Activated B cell treated with CpG ODN at 0.5 μM for 24 hours (primary cell): ENCODE measurements at regions not wholly inside any gene's neighbourhood (a gene's known extent, or its start where the extent isn't known, plus 50 kb on each side); places are given as distances from the start of the nearest gene placed in this dataset.

Experiments used
- ATAC-seq: fragments of 200-7000 bp; cut with Tn5 transposase; one replicate; pipeline ENCODE4 v1.10.0; 2021; ENCODE audit warnings: low read depth, mild to moderate bottlenecking, moderate library complexity
- CTCF ChIA-PET: fragments of 350-600 bp; sonication (Branson Sonifier 250); formaldehyde crosslinking; loops from one replicate; lab custom pipeline; 2021; ENCODE audit warnings: antibody characterized with exemption; lab: Charles Lee
- POLR2A ChIA-PET: fragments of 350-600 bp; sonication (Branson Sonifier 250); formaldehyde crosslinking; loops from one replicate; lab custom pipeline; 2021; ENCODE audit warnings: antibody characterized with exemption; lab: Charles Lee
- DNase-seq: peaks from one replicate; pipeline ENCODE4 v3.0.0; 2022
- H3K27ac Mint-ChIP-seq: one replicate; pipeline ENCODE4 v1.8.0; 2020; ENCODE audit warnings: mixed read lengths
- H3K27me3 Mint-ChIP-seq: one replicate; pipeline ENCODE4 v1.8.0; 2021; ENCODE audit warnings: mixed read lengths
- H3K36me3 Mint-ChIP-seq: one replicate; pipeline ENCODE4 v1.8.0; 2021; ENCODE audit warnings: low read depth, mixed read lengths
- H3K4me1 Mint-ChIP-seq: one replicate; pipeline ENCODE4 v1.8.0; 2021; ENCODE audit warnings: mixed read lengths
- H3K4me3 Mint-ChIP-seq: one replicate; pipeline ENCODE4 v1.8.0; 2020; ENCODE audit warnings: mild to moderate bottlenecking, mixed read lengths
- H3K9me3 Mint-ChIP-seq: one replicate; pipeline ENCODE4 v1.8.0; 2020; ENCODE audit warnings: mixed read lengths
- intact Hi-C: fragments of 100-400 bp; cut with micrococcal nuclease; formaldehyde crosslinking; loops from one replicate; pipeline ENCODE4 v1.15.1; 2024
- TF ChIP-seq, protein P1 (sequence below): fragments of 200-600 bp; IDR thresholded peaks from one replicate; pipeline ENCODE4 v1.8.0; 2022; ENCODE audit warnings: antibody characterized with exemption, mild to moderate bottlenecking

DNA sequence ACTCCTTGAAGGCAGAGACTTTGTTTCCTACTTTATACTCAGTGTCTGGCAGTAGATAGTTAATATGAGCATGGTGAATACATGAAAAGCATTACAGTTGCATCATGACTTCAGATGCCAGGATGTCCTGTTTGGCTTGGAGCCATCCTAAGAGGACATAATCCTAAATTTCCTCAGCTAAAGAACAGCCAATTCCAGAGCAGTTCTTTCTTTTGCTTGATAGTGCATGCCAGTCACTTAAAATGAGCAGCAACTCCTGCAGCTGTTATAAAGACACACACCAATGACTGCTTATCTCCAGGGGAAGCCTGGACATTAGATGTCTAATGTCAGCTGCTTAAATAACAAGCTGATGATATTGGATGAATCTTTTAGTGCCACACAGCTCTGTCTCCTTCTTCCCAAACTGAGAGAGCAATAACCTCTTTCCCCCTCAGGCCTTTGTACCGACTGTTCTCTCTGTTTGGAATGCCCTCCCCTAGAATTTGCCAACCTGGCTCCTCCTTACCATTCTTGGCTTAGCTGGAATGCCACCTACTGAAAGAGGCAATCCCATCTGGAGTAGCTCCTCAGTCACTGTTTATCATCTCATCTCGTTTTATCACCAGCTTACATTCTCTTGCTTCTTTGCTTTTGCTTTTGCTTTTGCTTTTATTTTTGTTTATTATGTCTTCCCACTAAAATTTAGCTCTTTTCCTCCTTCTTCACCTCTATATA is 100.8 kb upstream of the USP38 start:
- no peak overlapping the region for H3K4me3 Mint-ChIP-seq
- TF ChIP-seq, protein P1, sequence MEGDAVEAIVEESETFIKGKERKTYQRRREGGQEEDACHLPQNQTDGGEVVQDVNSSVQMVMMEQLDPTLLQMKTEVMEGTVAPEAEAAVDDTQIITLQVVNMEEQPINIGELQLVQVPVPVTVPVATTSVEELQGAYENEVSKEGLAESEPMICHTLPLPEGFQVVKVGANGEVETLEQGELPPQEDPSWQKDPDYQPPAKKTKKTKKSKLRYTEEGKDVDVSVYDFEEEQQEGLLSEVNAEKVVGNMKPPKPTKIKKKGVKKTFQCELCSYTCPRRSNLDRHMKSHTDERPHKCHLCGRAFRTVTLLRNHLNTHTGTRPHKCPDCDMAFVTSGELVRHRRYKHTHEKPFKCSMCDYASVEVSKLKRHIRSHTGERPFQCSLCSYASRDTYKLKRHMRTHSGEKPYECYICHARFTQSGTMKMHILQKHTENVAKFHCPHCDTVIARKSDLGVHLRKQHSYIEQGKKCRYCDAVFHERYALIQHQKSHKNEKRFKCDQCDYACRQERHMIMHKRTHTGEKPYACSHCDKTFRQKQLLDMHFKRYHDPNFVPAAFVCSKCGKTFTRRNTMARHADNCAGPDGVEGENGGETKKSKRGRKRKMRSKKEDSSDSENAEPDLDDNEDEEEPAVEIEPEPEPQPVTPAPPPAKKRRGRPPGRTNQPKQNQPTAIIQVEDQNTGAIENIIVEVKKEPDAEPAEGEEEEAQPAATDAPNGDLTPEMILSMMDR: no peak
- H3K9me3 Mint-ChIP-seq: no peaks in the 10 kb centered on the region
- intact Hi-C loops: no loop called here
- ChIA-PET CTCF (no interaction called here), POLR2A (no interaction called here)
- no peaks in the 10 kb centered on the region for H3K36me3 Mint-ChIP-seq
- no peaks in the 10 kb centered on the region for H3K27me3 Mint-ChIP-seq
- H3K27ac Mint-ChIP-seq: no peak overlapping the region
- no peaks in the 10 kb centered on the region for H3K4me1 Mint-ChIP-seq
- ATAC-seq (no peak), DNase-seq (no peak)

DNA sequence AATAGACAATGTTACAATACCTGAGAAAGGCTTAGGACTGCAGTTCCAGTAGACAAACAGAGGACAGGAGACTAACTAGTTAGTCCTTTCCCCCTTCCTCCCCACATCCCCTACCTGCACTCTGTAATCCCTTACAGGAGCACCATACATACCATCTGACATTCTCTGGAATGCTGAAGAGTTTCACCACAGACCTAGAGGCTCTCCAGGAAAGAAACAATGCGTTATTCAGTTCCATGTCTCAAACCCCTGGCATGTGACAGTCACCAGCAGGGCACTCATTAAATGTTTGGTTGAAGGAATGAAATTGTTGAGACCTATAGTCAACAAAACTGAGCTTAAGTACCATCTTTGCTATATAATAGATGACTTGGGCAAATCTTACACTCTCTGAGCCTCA is 100.2 kb upstream of the USP38 start:
- ChIA-PET CTCF (no interaction called here), POLR2A (no interaction called here)
- DNase-seq: no peak
- Mint-ChIP-seq H3K9me3 (no peaks in the 10 kb centered on the region), H3K27me3 (no peaks in the 10 kb centered on the region), H3K36me3 (no peaks in the 10 kb centered on the region), H3K4me3 (no peak overlapping the region), H3K27ac (no peak overlapping the region), H3K4me1 (no peaks in the 10 kb centered on the region)
- intact Hi-C loops: no loop called here
- TF ChIP-seq, protein P1: no peak
- no peak for ATAC-seq

DNA sequence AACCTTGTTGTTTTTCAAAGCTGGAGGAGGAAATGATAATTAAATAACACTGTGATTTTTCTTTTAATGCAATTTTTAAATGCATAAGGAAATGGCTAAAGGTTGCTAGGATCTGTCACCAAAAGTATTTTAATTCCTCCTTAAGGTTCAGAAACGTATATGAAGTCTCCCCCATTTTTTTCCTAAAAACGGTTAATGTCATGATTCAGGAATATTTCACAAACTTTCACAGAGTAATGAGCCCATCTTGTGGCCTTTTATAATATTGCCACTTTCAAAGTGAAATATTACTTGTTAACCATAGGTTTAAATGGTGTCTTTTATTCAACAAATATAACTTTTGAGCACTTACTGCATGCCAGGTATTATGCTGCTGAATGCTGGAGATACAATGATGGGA is 99.5 kb upstream of the USP38 start:
- H3K27me3 Mint-ChIP-seq: no peaks in the 10 kb centered on the region
- TF ChIP-seq, protein P1: no peak
- no peaks in the 10 kb centered on the region for H3K36me3 Mint-ChIP-seq
- DNase-seq (no peak), ATAC-seq (no peak)
- POLR2A ChIA-PET: no interaction called here
- H3K4me1 Mint-ChIP-seq: no peaks in the 10 kb centered on the region
- peaks cover 3% of the 10 kb centered on the region for H3K9me3 Mint-ChIP-seq
- intact Hi-C loops: no loop called here
- CTCF ChIA-PET: no interaction called here
- H3K27ac Mint-ChIP-seq: no peak overlapping the region
- H3K4me3 Mint-ChIP-seq: no peak overlapping the region

DNA sequence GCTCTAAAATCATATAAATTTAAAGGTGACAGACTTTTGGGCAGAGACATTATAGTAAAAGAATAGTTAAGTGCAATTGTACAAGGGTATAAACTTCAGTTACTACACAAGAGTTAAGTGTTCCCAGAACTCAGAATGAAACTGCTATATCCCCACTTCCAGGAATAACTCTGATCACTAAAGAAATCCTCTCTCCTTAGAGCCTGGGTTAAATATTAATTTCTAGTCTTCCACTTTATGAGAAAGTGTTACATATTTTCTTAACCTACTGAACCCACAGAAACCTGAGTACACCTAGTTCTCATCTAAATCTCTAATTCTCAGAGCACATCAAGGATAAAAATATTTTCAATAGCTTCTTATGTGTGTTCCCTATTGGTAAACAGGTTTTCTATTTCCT is 99.1 kb upstream of the USP38 start:
- H3K36me3 Mint-ChIP-seq: no peaks in the 10 kb centered on the region
- DNase-seq: no peak

DNA sequence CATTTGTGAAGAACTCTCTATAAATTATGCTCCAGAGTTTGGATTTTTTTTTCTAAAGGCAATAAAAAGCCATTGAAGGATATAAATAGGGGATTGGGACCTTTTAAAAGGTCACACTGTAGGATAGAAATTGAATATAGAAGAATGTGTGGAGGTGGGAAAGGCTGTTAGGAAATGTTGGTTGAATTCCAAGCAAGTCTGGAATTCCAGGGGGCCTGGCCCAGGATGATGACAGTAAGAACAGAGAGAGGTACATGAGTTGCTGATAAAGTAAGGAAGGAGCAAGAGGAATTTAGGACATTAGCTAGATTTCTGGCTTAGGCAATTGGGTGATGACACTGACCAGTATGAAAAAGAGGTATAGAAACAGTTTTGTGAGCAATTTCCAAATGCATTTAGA is 95.4 kb upstream of the USP38 start:
- TF ChIP-seq, protein P1: no peak
- H3K27ac Mint-ChIP-seq: no peak overlapping the region
- no peaks in the 10 kb centered on the region for H3K36me3 Mint-ChIP-seq
- H3K9me3 Mint-ChIP-seq: peaks cover 8% of the 10 kb centered on the region
- CTCF ChIA-PET: no interaction called here
- no peaks in the 10 kb centered on the region for H3K27me3 Mint-ChIP-seq
- DNase-seq (no peak), ATAC-seq (no peak)
- no peaks in the 10 kb centered on the region for H3K4me1 Mint-ChIP-seq
- intact Hi-C loops: no loop called here
- H3K4me3 Mint-ChIP-seq: no peak overlapping the region
- POLR2A ChIA-PET: no interaction called here

More for the DNA sequence above, 99.1 kb upstream of the USP38 start:
- Mint-ChIP-seq H3K4me3 (no peak overlapping the region), H3K27me3 (no peaks in the 10 kb centered on the region), H3K4me1 (no peaks in the 10 kb centered on the region), H3K9me3 (peaks cover 5% of the 10 kb centered on the region), H3K27ac (no peak overlapping the region)
- CTCF ChIA-PET: no interaction called here
- intact Hi-C loops: no loop called here
- no peak for ATAC-seq
- TF ChIP-seq, protein P1: no peak
- POLR2A ChIA-PET: no interaction called here
